Endothelial cell of umbilical vein (primary cell): ENCODE measurements at regions not wholly inside any gene's neighbourhood (a gene's known extent, or its start where the extent isn't known, plus 50 kb on each side); places are given as distances from the start of the nearest gene placed in this dataset.

ENCODE experiments used
- BruUV-seq: library from RNA; stranded (reverse); fragments of 400-500 nt; replicated peaks from 2 replicates; lab custom pipeline; 2021; lab: Mats Ljungman, UMichigan
- CTCF ChIA-PET: fragments of 300-600, 350-600 bp; sonication (Branson Sonifier 250); formaldehyde crosslinking; loops from one replicate; lab custom pipeline; 2021; ENCODE audit warnings: antibody characterized with exemption, inconsistent platforms; lab: Charles Lee
- POLR2A ChIA-PET: fragments of 300-600, 350-600 bp; sonication (Branson Sonifier 250); formaldehyde crosslinking; loops from one replicate; lab custom pipeline; 2021; ENCODE audit warnings: antibody characterized with exemption, inconsistent platforms; lab: Charles Lee
- DNase-seq: peaks from one replicate; pipeline ENCODE4 v3.0.0-alpha.2; 2011; ENCODE audit warnings: low read depth, low spot score
- FAIRE-seq: peaks from 2 replicates; lab custom pipeline; 2011; peaks lifted over from hg19 to GRCh38; lab: Jason Lieb, UNC
- H2AFZ ChIP-seq: 2 replicates; pipeline ENCODE4 v1.6.0; 2012; ENCODE audit warnings: low read depth, low read length, control low read depth, inconsistent platforms
- H3K27ac ChIP-seq: 2 replicates; pipeline ENCODE4 v1.5.1; 2011; ENCODE audit warnings: low read depth, mild to moderate bottlenecking, control low read depth, low read length, moderate library complexity; ENCODE audit not compliant: insufficient read depth
- H3K27me3 ChIP-seq, 2 experiments: 2 replicates each; pipeline versions ENCODE4 v1.6.0 to v1.6.1; 2011; ENCODE audit warnings: low read length in 2 of 2, mixed read lengths in 1 of 2; ENCODE audit not compliant: control insufficient read depth in 2 of 2, insufficient read depth in 2 of 2
- H3K36me3 ChIP-seq, 2 experiments: 2 replicates in 1 of 2; 3 replicates in 1 of 2; pipeline ENCODE4 v1.5.1; 2011; ENCODE audit warnings: low read length in 2 of 2, mild to moderate bottlenecking in 1 of 2, moderate library complexity in 1 of 2; ENCODE audit not compliant: control insufficient read depth in 2 of 2, insufficient read depth in 2 of 2; ENCODE audit errors: extremely low read depth in 1 of 2
- H3K4me1 ChIP-seq: 3 replicates; pipeline ENCODE4 v1.5.1; 2011; ENCODE audit warnings: mild to moderate bottlenecking, low read length; ENCODE audit not compliant: control insufficient read depth, insufficient read depth; ENCODE audit errors: extremely low read depth
- H3K4me2 ChIP-seq: 2 replicates; pipeline ENCODE4 v1.6.1; 2011; ENCODE audit warnings: low read length, control low read depth, mixed read lengths; ENCODE audit not compliant: insufficient read depth
- H3K4me3 ChIP-seq, 3 experiments: fragments of 200-600 bp in 1 of 3; sonication (generic), shearing (Covaris generic) in 1 of 3; replicated peaks in 1 of 3; 2 replicates each; pipeline ENCODE4 v1.5.1; 2011 to 2016; ENCODE audit warnings: control low read depth in 3 of 3, low read length in 3 of 3, mild to moderate bottlenecking in 2 of 3, inconsistent platforms in 1 of 3, low read depth in 1 of 3, moderate library complexity in 1 of 3; ENCODE audit not compliant: insufficient read depth in 1 of 3
- H3K79me2 ChIP-seq: 2 replicates; pipeline ENCODE4 v1.6.0; 2012; ENCODE audit warnings: low read length, inconsistent platforms; ENCODE audit not compliant: control insufficient read depth, insufficient read depth
- H3K9ac ChIP-seq: replicated peaks from 2 replicates; pipeline ENCODE3; 2011; ENCODE audit warnings: low read length, control low read depth; ENCODE audit not compliant: insufficient read depth; ENCODE audit errors: extremely low read depth
- H3K9me1 ChIP-seq: replicated peaks from 3 replicates; pipeline ENCODE4 v1.6.0; 2011; ENCODE audit warnings: mild to moderate bottlenecking, low read length; ENCODE audit not compliant: control insufficient read depth, insufficient read depth; ENCODE audit errors: extremely low read depth
- H3K9me3 ChIP-seq: replicated peaks from 2 replicates; pipeline ENCODE4 v1.5.1; 2012; ENCODE audit warnings: low read length, inconsistent platforms; ENCODE audit not compliant: control insufficient read depth, insufficient read depth
- H4K20me1 ChIP-seq: replicated peaks from 2 replicates; pipeline ENCODE3; 2011; ENCODE audit warnings: mild to moderate bottlenecking, low read length; ENCODE audit not compliant: control insufficient read depth, insufficient read depth; ENCODE audit errors: extremely low read depth
- CTCF ChIP-seq, 2 donors: IDR thresholded peaks; 1 replicate in 1 of 2; 2 replicates in 1 of 2; pipeline ENCODE4 v1.5.1; 2011; ENCODE audit warnings: low read length in 2 of 2, mild to moderate bottlenecking in 2 of 2, moderate library complexity in 2 of 2, control low read depth in 1 of 2, inconsistent platforms in 1 of 2, low read depth in 1 of 2; ENCODE audit not compliant: insufficient read depth in 1 of 2; ENCODE audit errors: extremely low read depth in 1 of 2
- EZH2 ChIP-seq: IDR thresholded peaks from 2 replicates; pipeline ENCODE4 v1.6.1; 2012; ENCODE audit warnings: borderline replicate concordance, low read depth, mild to moderate bottlenecking, moderate library complexity, low read length, inconsistent platforms; ENCODE audit not compliant: severe bottlenecking
- GATA2 ChIP-seq: IDR thresholded peaks from 2 replicates; pipeline ENCODE4 v1.7.0; 2011; ENCODE audit warnings: low read depth, mild to moderate bottlenecking, moderate library complexity, mixed read lengths, low read length; ENCODE audit not compliant: insufficient read length, insufficient read depth
- MYC ChIP-seq: IDR thresholded peaks from one replicate; pipeline ENCODE4 v1.6.1; 2011; ENCODE audit warnings: mild to moderate bottlenecking, low read depth, low read length
- POLR2A ChIP-seq: IDR thresholded peaks from 2 replicates; pipeline ENCODE4 v1.6.1; 2012; ENCODE audit warnings: low read depth, mild to moderate bottlenecking, control low read depth, low read length
- dilution Hi-C: fragments of 300-500 bp; cut with MboI; formaldehyde crosslinking; loops from one replicate; pipeline ENCODE4 v1.15.0; 2019; ENCODE audit warnings: low sequenced_read_pairs; ENCODE audit not compliant: extremely low pct_ligation_motif_present
- intact Hi-C: fragments of 100-400 bp; cut with micrococcal nuclease; formaldehyde crosslinking; loops from one replicate; pipeline ENCODE4 v1.10.0; 2022

GRCh38 chr14:61609884-61610283 lies 85.4 kb upstream of the HIF1A start:
- Histone ChIP-seq H4K20me1 (no peaks in the 10 kb centered on the region), H3K9me1 (no peaks in the 10 kb centered on the region), H3K9ac (no peak overlapping the region), H3K9me3 (no peaks in the 10 kb centered on the region), H3K27ac (peak overlapping the region; percentile 74), H3K79me2 (no peaks in the 10 kb centered on the region), H3K27me3 (no peaks in the 10 kb centered on the region), H2AFZ (no peak overlapping the region), H3K4me2 (peak overlapping the region; percentile 4), H3K4me3 (no peak overlapping the region), H3K36me3 (no peaks in the 10 kb centered on the region), H3K4me1 (peaks cover 24% of the 10 kb centered on the region)
- dilution Hi-C loops, result no loop called here
- no peak for FAIRE-seq
- no peak for DNase-seq
- ChIA-PET POLR2A (interaction anchor here (0.8 to 1.4 kb wide), 3 partner anchors 43 to 85 kb away, joined by 3 to 6 read pairs (median 5); partner anchors contain the start of gene HIF1A), CTCF (interaction anchor here (0.9 to 2.4 kb wide), 11 partner anchors 14 to 139 kb away, joined by 3 to 11 read pairs (median 5); no protein-coding TSS in a partner anchor)
- BruUV-seq, result no TSS peak
- intact Hi-C loops, result loop anchor here (1.0 to 2.0 kb wide), 5 partner anchors 43 to 133 kb away; partner anchors contain the start of gene HIF1A
- no peak for TF ChIP-seq GATA2
- TF ChIP-seq EZH2, result no peak

- FAIRE-seq, result no peak
- no peak overlapping the region for H3K27ac ChIP-seq
- H3K4me1 ChIP-seq, result peaks cover 29% of the 10 kb centered on the region
These were observed 84.4 kb upstream of the HIF1A start for GRCh38 chr14:61610900-61611299.

More at GRCh38 chr14:61610900-61611299, 84.4 kb upstream of the HIF1A start:
- DNase-seq, result no peak
- CTCF ChIA-PET, result interaction anchor here (1.9 kb wide), 1 partner anchor 10 kb away, joined by 5 read pairs; no protein-coding TSS in a partner anchor
- no peaks in the 10 kb centered on the region for H3K79me2 ChIP-seq
- no TSS peak for BruUV-seq
- no peak overlapping the region for H3K4me2 ChIP-seq
- intact Hi-C loops, result no loop called here
- H3K27me3 ChIP-seq, result no peaks in the 10 kb centered on the region
- no peaks in the 10 kb centered on the region for H3K9me3 ChIP-seq
- no peak overlapping the region for H2AFZ ChIP-seq
- POLR2A ChIA-PET, result no interaction called here
- no peak overlapping the region for H3K9ac ChIP-seq
- H3K36me3 ChIP-seq, result no peaks in the 10 kb centered on the region
- H3K9me1 ChIP-seq, result no peaks in the 10 kb centered on the region
- TF ChIP-seq CTCF (IDR thresholded peaks at IDR 0.05; ENCODE audit: extremely low read depth in 1 of 2, insufficient read depth in 1 of 2, low read depth in 1 of 2, low read length in 2 of 2), result no peak
- no peak for TF ChIP-seq MYC
- no peak for TF ChIP-seq POLR2A
- no peaks in the 10 kb centered on the region for H4K20me1 ChIP-seq
- H3K4me3 ChIP-seq, result no peak overlapping the region
- dilution Hi-C loops, result no loop called here
